ENCODE measurements at regions not wholly inside any gene's neighbourhood (a gene's known extent, or its start where the extent isn't known, plus 50 kb on each side); places are given as distances from the start of the nearest gene placed in this dataset.

DNA sequence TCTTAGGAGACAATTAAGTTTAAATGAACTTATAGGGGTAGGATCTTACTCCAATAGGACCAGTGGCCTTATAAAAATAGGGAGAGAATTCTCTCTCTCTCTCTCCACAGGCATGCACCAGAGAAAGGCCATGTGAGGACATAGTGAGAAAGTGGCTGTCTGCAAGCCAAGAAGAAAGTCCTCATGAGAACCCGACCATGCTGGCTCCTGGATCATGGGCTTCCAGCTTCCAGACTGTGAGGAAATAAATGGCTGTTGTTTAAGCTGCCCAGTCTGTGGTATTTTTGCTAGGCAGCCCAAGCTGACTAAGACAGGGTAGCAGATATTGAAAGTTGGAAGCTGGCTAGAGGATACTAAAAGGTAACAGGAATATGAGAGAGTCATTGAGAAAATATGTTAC, 454.0 kb downstream of the NBAS start:
- TF ChIP-seq RAD21 (IDR thresholded peaks at IDR 0.05; ENCODE audit: low read depth) (no peak), TCF12 (IDR thresholded peaks at IDR 0.05; ENCODE audit: low read depth) (no peak)
